CD14-positive monocyte (primary cell): ENCODE measurements at regions not wholly inside any gene's neighbourhood (a gene's known extent, or its start where the extent isn't known, plus 50 kb on each side); places are given as distances from the start of the nearest gene placed in this dataset.

Experiments used
- DNase-seq, 3 donors: peaks; one replicate each; pipeline ENCODE4 v3.0.0-alpha.2; 2011 to 2022
- H2AFZ ChIP-seq: 2 replicates; pipeline ENCODE4 v1.6.0; 2012; ENCODE audit warnings: mild to moderate bottlenecking, low read depth, low read length, inconsistent platforms; ENCODE audit not compliant: insufficient read depth, poor library complexity, severe bottlenecking
- H3K27ac ChIP-seq, 2 donors: 1 replicate in 1 of 2; 2 replicates in 1 of 2; pipeline ENCODE4 v1.5.1; 2012 to 2013; ENCODE audit warnings: low read length in 2 of 2, control low read depth in 1 of 2, inconsistent platforms in 1 of 2, low read depth in 1 of 2, mild to moderate bottlenecking in 1 of 2
- H3K27me3 ChIP-seq, 2 donors: one replicate each; pipeline versions ENCODE4 v1.6.0 to v1.6.1; 2011 to 2013; ENCODE audit warnings: low read length in 2 of 2; ENCODE audit not compliant: control insufficient read depth in 2 of 2, insufficient read depth in 2 of 2
- H3K36me3 ChIP-seq, 2 donors: replicated peaks in 1 of 2; 1 replicate in 1 of 2; 2 replicates in 1 of 2; pipeline versions ENCODE4 v1.5.1 to v1.6.1; 2012 to 2013; ENCODE audit warnings: low read length in 2 of 2, control low read depth in 1 of 2, inconsistent platforms in 1 of 2, mild to moderate bottlenecking in 1 of 2; ENCODE audit not compliant: insufficient read depth in 2 of 2, control insufficient read depth in 1 of 2
- H3K4me1 ChIP-seq, 2 donors: 1 replicate in 1 of 2; 2 replicates in 1 of 2; pipeline versions ENCODE4 v1.5.1 to v1.6.1; 2012 to 2013; ENCODE audit warnings: low read length in 2 of 2, control low read depth in 1 of 2, inconsistent platforms in 1 of 2, mild to moderate bottlenecking in 1 of 2, moderate library complexity in 1 of 2; ENCODE audit not compliant: insufficient read depth in 2 of 2, control insufficient read depth in 1 of 2
- H3K4me2 ChIP-seq: replicated peaks from 2 replicates; pipeline ENCODE3; 2012; ENCODE audit warnings: low read length, moderate library complexity, mild to moderate bottlenecking; ENCODE audit not compliant: poor library complexity, severe bottlenecking; ENCODE audit errors: extremely low read depth
- H3K4me3 ChIP-seq, 3 experiments: fragments of 200-600 bp in 1 of 3; sonication (generic) in 1 of 3; replicated peaks in 1 of 3; 1 replicate in 2 of 3; 2 replicates in 1 of 3; pipeline ENCODE4 v1.5.1; 2011 to 2013; ENCODE audit warnings: low read length in 3 of 3, mild to moderate bottlenecking in 3 of 3, control low read depth in 2 of 3, low read depth in 2 of 3, inconsistent platforms in 1 of 3, moderate library complexity in 1 of 3
- H3K79me2 ChIP-seq: 2 replicates; pipeline ENCODE4 v1.6.0; 2012; ENCODE audit warnings: mild to moderate bottlenecking, control low read depth, inconsistent platforms, low read length, moderate library complexity; ENCODE audit not compliant: insufficient read depth
- H3K9ac ChIP-seq: 2 replicates; pipeline ENCODE4 v1.6.0; 2017; ENCODE audit warnings: low read length, mild to moderate bottlenecking; ENCODE audit not compliant: insufficient read depth, poor library complexity, severe bottlenecking
- H3K9me3 ChIP-seq, 2 donors: replicated peaks in 1 of 2; 1 replicate in 1 of 2; 2 replicates in 1 of 2; pipeline versions ENCODE4 v1.5.1 to v1.6.1; 2012 to 2013; ENCODE audit warnings: low read length in 2 of 2, control low read depth in 1 of 2; ENCODE audit not compliant: control insufficient read depth in 1 of 2, insufficient read depth in 1 of 2
- H4K20me1 ChIP-seq: 2 replicates; pipeline ENCODE4 v1.6.0; 2012; ENCODE audit warnings: mild to moderate bottlenecking, low read length, control low read depth, moderate library complexity; ENCODE audit not compliant: insufficient read depth
- H3K27ac Mint-ChIP-seq, 7 donors: one replicate each; pipeline ENCODE4 v1.8.0; 2020; ENCODE audit warnings: mild to moderate bottlenecking in 7 of 7, mixed read lengths in 7 of 7, moderate library complexity in 6 of 7, inconsistent platforms in 2 of 7
- H3K27me3 Mint-ChIP-seq, 3 donors: one replicate each; pipeline ENCODE4 v1.8.0; 2021 to 2022; ENCODE audit warnings: low read depth in 3 of 3, mild to moderate bottlenecking in 3 of 3, mixed read lengths in 3 of 3, moderate library complexity in 3 of 3, inconsistent platforms in 1 of 3
- H3K36me3 Mint-ChIP-seq, 2 donors: one replicate each; pipeline ENCODE4 v1.8.0; 2020; ENCODE audit warnings: mixed read lengths in 2 of 2, inconsistent platforms in 1 of 2, mild to moderate bottlenecking in 1 of 2
- H3K4me1 Mint-ChIP-seq: one replicate; pipeline ENCODE4 v1.8.0; 2020; ENCODE audit warnings: mild to moderate bottlenecking, mixed read lengths
- H3K4me3 Mint-ChIP-seq, 2 donors: one replicate each; pipeline ENCODE4 v1.8.0; 2020; ENCODE audit warnings: mild to moderate bottlenecking in 2 of 2, mixed read lengths in 2 of 2, moderate library complexity in 1 of 2
- H3K9me3 Mint-ChIP-seq, 7 donors: one replicate each; pipeline ENCODE4 v1.8.0; 2020 to 2022; ENCODE audit warnings: mixed read lengths in 7 of 7, mild to moderate bottlenecking in 6 of 7, moderate library complexity in 6 of 7, inconsistent platforms in 2 of 7
- WGBS: methylation state at CpG from one replicate; pipeline ENCODE4 v1.1.5; 2013; ENCODE audit warnings: missing lambda C conversion rate; ENCODE audit not compliant: insufficient coverage; 5-methylcytosine and 5-hydroxymethylcytosine counted together
- intact Hi-C, 2 donors: fragments of 100-400 bp; cut with micrococcal nuclease; formaldehyde crosslinking; loops; one replicate each; pipeline versions ENCODE4 v1.15.0 to v1.15.1; 2023
- TF ChIP-seq, protein P1 (sequence below): fragments of 200-600 bp; IDR thresholded peaks from one replicate; pipeline ENCODE4 v1.8.0; 2022; ENCODE audit warnings: antibody characterized with exemption, mild to moderate bottlenecking

DNA sequence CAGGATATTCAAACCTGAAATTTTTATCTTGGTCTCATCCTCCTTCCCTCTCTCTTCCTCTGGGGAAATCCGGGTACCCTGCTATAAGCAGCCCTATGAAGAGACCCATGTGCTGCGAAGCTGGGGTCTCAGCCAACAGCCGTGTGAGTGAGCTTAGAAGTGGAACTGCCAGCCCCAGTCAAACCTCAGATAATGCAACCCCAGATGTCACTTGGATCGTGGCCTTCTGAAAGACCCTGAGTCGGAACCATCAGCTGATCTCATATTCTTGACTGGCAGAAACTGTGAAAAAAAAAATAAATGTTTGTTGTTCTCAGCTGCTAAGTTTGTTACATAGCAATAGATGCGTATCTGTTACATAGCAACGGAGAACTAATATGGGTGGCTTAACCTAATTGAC is 198.1 kb upstream of the NPY2R start:
- no peaks in the 10 kb centered on the region for H4K20me1 ChIP-seq
- no peaks in the 10 kb centered on the region for H3K79me2 ChIP-seq
- Mint-ChIP-seq H3K27ac (no peak overlapping the region), H3K4me1 (no peaks in the 10 kb centered on the region), H3K36me3 (no peaks in the 10 kb centered on the region), H3K9me3 (peaks cover 0 to 6% (median 1%) of the 10 kb centered on the region in 7 donors), H3K27me3 (peaks cover 0 to 3% (median 2%) of the 10 kb centered on the region in 3 donors), H3K4me3 (no peak overlapping the region)
- H3K9me3 ChIP-seq = no peaks in the 10 kb centered on the region
- H2AFZ ChIP-seq = no peak overlapping the region
- no peak overlapping the region for H3K27ac ChIP-seq
- no peaks in the 10 kb centered on the region for H3K36me3 ChIP-seq
- TF ChIP-seq, protein P1, sequence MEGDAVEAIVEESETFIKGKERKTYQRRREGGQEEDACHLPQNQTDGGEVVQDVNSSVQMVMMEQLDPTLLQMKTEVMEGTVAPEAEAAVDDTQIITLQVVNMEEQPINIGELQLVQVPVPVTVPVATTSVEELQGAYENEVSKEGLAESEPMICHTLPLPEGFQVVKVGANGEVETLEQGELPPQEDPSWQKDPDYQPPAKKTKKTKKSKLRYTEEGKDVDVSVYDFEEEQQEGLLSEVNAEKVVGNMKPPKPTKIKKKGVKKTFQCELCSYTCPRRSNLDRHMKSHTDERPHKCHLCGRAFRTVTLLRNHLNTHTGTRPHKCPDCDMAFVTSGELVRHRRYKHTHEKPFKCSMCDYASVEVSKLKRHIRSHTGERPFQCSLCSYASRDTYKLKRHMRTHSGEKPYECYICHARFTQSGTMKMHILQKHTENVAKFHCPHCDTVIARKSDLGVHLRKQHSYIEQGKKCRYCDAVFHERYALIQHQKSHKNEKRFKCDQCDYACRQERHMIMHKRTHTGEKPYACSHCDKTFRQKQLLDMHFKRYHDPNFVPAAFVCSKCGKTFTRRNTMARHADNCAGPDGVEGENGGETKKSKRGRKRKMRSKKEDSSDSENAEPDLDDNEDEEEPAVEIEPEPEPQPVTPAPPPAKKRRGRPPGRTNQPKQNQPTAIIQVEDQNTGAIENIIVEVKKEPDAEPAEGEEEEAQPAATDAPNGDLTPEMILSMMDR = no peak
- no peak for DNase-seq
- H3K4me3 ChIP-seq = no peak overlapping the region
- intact Hi-C loops = no loop called here
- H3K27me3 ChIP-seq = no peaks in the 10 kb centered on the region
- H3K4me1 ChIP-seq = no peaks in the 10 kb centered on the region
- H3K9ac ChIP-seq = no peak overlapping the region
- WGBS = 92% methylated on average over 5 of the region's 7 CpGs
- H3K4me2 ChIP-seq = no peak overlapping the region

- H3K4me1 ChIP-seq = no peaks in the 10 kb centered on the region
- no peaks in the 10 kb centered on the region for H3K36me3 Mint-ChIP-seq
- no peak overlapping the region for H3K9ac ChIP-seq
- no CpG with 5 or more reads among the region's 4 CpGs for WGBS
- H3K4me3 Mint-ChIP-seq = no peak overlapping the region
- TF ChIP-seq, protein P1 = no peak
- no peak overlapping the region for H3K4me3 ChIP-seq
- no peak for DNase-seq
- H2AFZ ChIP-seq = no peak overlapping the region
- intact Hi-C loops = no loop called here
- H3K27ac Mint-ChIP-seq = no peak overlapping the region
- peaks cover 0 to 3% (median 2%) of the 10 kb centered on the region in 3 donors for H3K27me3 Mint-ChIP-seq
- no peaks in the 10 kb centered on the region for H3K36me3 ChIP-seq
- no peaks in the 10 kb centered on the region for H3K4me1 Mint-ChIP-seq
- H3K4me2 ChIP-seq = no peak overlapping the region
- no peaks in the 10 kb centered on the region for H3K9me3 ChIP-seq
- H4K20me1 ChIP-seq = no peaks in the 10 kb centered on the region
- H3K27ac ChIP-seq = no peak overlapping the region
- no peaks in the 10 kb centered on the region for H3K27me3 ChIP-seq
- H3K9me3 Mint-ChIP-seq = peaks cover 0 to 4% (median 1%) of the 10 kb centered on the region in 7 donors
- H3K79me2 ChIP-seq = no peaks in the 10 kb centered on the region
Observed at GRCh38 chr4:155011163-155011780, 197.2 kb upstream of the NPY2R start.
